ENCODE measurements at regions not wholly inside any gene's neighbourhood (a gene's known extent, or its start where the extent isn't known, plus 50 kb on each side); places are given as distances from the start of the nearest gene placed in this dataset.

DNA sequence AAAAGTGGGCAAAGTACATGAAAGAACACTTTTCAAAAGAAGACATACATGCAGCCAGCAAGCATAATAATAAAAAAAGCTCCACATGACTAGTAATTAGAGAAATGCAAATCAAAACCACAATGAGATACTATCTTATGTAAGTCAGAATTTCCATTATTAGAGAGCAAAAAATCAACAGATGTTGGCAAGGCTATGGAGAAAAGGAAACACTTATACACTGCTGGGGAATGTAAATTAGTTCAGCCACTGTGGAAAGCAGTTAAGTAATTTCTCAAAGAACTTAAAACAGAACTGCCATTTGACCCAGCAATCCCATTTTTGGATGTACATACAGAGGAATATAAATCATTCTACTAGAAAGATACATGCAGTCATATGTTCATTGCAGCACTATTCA is 360.7 kb downstream of the NSUN3 start:
- TF ChIP-seq, protein P1, sequence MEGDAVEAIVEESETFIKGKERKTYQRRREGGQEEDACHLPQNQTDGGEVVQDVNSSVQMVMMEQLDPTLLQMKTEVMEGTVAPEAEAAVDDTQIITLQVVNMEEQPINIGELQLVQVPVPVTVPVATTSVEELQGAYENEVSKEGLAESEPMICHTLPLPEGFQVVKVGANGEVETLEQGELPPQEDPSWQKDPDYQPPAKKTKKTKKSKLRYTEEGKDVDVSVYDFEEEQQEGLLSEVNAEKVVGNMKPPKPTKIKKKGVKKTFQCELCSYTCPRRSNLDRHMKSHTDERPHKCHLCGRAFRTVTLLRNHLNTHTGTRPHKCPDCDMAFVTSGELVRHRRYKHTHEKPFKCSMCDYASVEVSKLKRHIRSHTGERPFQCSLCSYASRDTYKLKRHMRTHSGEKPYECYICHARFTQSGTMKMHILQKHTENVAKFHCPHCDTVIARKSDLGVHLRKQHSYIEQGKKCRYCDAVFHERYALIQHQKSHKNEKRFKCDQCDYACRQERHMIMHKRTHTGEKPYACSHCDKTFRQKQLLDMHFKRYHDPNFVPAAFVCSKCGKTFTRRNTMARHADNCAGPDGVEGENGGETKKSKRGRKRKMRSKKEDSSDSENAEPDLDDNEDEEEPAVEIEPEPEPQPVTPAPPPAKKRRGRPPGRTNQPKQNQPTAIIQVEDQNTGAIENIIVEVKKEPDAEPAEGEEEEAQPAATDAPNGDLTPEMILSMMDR (IDR thresholded peaks at IDR 0.05): no peak
- TF ChIP-seq POLR2A (IDR thresholded peaks at IDR 0.05): no peak
